Putamen (tissue), 1 donor: ENCODE measurements at regions not wholly inside any gene's neighbourhood (a gene's known extent, or its start where the extent isn't known, plus 50 kb on each side); places are given as distances from the start of the nearest gene placed in this dataset.

Experiments
- DNase-seq: peaks from one replicate; pipeline ENCODE4 v3.0.0-alpha.2; 2016; ENCODE audit warnings: low spot score

GRCh38 chr4:158007566-158007965 is 165.3 kb downstream of the GASK1B start:
- no peak for DNase-seq

GRCh38 chr4:158006990-158007389 is 165.8 kb downstream of the GASK1B start:
- DNase-seq, result peak; percentile 23

DNA sequence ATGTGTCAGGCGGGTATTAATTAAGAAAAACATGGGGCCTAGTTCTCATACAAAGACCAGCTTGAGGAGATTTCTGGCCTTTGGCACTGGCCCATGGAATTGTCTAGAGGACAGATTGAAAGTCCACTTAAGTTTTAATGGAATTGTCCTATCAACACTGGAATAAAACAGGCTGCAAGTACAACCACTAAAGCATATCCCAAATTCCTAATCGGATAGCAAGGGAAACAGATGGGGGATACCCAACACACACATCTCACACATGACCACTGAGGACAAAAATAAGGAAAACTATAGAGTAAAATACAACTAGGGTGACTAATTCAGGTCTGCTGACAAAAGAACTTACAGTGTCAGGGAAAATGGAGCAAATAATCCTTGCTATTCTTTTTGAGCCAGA is 167.8 kb downstream of the GASK1B start:
- DNase-seq, result no peak

DNA sequence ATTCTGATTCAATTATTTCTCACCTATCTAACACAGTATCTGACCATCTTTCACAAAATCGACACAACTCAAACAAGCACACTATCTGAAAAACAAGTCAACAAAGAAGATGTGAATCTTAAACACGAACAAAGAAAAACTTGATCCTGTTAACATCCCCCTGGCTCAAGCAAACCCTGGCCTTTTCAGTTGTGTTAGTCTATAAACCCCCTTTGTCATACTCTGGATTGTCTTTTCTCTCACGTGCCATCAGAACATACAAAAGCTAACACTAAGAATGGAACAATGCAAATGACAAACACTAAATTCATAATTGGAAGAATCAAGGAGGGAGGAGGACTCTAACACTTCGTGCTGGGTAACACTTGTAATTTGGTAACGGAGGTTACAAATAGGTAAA is 168.7 kb downstream of the GASK1B start:
- no peak for DNase-seq

- no peak for DNase-seq
These were observed 169.6 kb downstream of the GASK1B start for GRCh38 chr4:158003212-158003611.

- DNase-seq, result no peak
These were observed 170.7 kb downstream of the GASK1B start for GRCh38 chr4:158002173-158002572.

GRCh38 chr4:158001756-158002155 is 171.1 kb downstream of the GASK1B start:
- no peak for DNase-seq

DNA sequence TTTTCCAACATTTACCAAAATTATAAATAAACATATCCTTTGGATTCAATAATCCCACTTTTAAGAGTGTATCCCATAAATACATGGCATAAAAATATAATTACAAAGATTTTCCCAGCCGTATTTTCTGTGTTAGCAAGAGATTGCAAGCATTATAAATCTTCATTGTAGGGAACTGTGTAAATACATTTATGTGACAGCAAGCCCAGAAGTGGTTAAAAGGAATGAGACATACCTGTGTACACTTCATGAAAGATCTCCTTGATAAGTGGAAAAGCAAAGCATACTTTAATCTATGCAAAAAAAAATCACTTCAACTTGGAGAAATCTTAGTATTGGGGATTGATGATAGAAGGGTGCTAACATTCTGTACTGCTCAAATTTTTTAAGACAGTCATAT is 173.1 kb downstream of the GASK1B start:
- no peak for DNase-seq

DNA sequence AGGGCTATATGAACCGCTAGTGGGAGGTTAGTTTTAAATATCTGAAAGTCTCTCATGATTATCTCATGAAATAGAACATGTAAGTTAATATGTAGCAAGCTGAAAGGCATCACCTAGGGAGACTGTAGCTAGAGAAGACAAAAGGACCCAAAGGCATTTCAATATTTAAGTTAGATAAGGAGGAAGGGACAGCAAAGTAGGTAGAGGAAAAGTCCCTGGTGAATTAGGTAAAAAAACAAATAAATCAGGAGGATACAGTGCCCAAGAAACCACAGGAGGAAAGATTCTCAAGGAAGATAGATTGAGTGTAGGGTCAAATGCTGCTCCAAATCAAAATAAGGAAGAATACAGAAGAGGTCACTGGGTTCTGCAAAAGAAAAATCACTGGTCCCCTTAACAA is 175.5 kb downstream of the GASK1B start:
- no peak for DNase-seq

DNA sequence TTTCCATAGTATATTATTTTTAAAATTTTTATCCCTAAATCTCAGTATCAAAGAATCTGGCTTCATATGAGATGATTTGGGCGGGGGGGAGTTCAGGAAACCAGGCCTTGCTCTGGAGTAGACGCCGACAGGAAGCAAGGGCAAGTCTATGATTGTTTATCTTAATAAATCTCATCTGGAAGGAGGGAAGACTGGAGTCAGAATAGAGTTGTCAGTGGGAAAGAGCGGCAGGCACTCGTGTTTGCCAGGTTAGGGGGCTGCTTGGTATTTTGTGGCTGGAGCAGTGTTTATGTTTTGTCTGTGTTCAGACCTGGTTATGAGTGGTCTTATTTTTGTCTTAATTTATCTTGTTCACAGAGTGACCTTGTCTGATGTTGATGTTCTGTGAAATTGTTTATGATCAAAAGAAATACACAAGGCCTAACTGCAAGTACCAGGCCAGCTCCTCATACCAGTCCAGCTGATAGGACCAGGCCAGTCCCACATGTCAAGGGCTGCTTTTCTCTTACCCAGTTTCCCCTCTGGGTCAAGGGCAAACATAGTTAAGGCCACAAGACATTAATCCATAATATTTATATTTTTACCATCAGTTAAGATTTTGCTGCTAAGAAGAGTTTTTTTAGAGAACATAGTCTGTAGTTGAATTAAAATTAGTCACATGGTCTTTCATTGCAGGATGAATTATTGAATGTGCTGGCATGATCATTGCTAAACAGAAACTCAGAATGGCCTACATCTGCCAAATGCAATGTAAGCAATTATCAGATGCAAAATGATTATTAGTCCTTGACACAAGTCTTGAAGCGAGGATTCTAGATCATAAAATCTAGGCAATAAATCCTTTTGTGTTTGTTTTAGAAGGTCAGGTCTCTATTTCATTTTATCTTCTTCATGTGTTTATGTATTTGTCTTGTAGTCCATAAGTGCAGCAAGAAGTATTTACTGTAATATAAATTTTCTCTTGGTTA is 176.5 kb downstream of the GASK1B start:
- no peak for DNase-seq

DNA sequence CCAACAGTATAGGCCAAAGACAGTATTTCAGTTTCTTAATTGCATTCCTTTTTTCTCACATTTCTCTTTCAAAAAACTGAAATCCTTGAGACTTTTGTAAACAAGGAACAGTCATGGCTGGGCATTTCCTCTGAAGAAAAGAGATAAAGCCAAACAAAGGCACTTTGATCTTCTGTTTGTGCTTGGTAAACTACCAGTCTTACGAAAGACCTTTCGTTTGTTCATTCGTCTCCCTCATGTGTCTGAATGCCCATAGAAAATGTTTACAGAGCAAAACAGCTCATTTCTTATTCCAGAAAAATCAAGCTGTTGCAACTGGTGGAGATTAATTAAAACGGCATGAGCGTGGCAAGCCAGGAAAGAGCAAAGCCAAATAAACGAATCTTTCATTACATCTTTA is 178.0 kb downstream of the GASK1B start:
- no peak for DNase-seq

- no peak for DNase-seq
These were observed 179.6 kb downstream of the GASK1B start for GRCh38 chr4:157992948-157993839.

DNA sequence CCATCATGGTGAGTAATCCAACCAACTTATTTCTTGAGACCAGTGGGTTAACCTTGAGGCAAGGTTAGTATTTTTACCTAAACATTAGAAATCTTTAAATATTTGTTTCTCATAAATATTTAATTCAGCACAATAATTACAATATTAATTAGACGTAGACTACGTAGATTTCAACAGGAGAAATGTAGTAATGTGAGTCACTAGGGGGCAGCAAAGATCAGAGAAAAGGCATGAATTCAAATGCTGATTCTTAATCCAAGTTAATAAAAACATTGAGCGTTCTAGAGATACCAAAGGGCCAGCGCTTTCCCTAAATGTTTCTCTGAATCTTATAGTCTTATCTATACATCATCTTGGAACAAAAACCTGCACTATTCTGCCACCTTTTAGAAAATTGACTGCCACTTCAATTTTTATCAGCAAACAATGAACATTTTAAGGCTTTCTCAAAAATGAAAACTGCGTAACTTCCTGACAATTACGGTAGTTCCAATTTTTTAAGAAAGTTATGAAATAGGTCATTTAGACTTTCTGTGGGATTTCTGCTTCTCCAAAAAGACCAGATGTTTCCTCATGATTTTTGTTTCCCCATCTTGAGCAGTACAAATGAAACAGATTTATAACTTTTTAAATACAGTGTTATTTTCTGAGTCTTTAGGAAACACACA is 180.7 kb downstream of the GASK1B start:
- peak; percentile 80 for DNase-seq

DNA sequence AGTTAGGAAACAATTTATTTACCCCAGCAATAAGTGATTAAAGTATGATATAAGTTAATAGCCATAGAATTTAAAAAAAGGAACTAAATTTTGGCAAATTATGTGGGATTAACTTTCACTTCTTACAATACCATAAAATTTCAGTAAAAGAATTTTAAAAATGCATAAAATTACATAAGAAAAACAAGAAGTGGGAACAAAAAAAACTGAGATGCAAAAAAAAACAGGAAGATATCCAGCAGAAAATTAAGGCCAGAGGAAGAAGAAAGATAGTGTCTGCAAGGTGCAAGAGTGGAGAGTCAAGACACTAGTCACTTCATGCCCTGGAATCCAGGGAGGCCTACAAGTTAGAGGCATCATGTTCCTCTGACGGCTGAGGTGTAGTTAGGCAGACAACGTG is 184.2 kb downstream of the GASK1B start:
- DNase-seq, result no peak

GRCh38 chr4:157984285-157984911 is 188.4 kb downstream of the GASK1B start:
- no peak for DNase-seq

GRCh38 chr4:157983300-157983699 is 189.5 kb downstream of the GASK1B start:
- peak; percentile 21 for DNase-seq

- no peak for DNase-seq
These were observed 192.7 kb downstream of the GASK1B start for GRCh38 chr4:157980158-157980557.

- DNase-seq, result peak; percentile 88
These were observed 194.0 kb downstream of the GASK1B start for GRCh38 chr4:157978680-157979361.

GRCh38 chr4:157977086-157977485 is 195.7 kb downstream of the GASK1B start:
- DNase-seq, result no peak

DNA sequence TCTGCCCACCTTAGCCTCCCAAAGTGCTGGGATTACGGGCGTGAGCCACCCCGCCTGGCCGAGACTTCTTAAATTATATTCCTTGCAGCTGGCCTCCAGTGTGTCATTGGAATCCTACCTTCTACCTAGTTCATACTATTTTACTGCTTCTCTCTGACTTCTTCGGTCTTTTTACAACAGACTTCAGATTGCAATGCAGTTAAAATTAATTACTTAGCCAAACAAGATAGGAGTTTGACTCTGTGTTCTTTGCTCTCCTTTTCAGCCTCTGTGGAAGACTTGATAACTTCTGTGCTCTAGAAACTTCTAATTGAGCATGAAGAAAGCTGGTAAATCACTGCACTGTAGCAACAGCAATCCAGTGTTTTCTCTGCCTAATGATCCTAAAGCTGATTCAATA is 199.5 kb downstream of the GASK1B start:
- no peak for DNase-seq

DNA sequence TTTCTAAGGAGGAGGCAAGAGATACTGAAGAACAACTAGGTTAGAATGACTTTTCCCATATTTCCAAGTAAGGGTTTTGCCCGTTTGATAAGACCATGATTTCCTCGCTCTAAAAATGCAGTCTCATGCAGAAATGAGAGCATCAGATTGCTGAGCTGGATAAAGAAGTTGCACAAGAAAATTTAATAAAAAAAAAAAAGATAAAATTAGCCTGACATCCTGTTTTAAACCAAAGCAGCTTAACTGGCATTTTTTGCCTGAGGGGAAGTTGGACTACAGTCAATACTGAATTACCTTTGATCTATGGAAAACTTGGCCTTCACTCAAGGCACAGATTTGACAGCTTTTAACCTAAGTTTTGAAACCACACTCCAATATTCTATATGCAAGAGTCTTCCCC is 208.4 kb downstream of the GASK1B start:
- no peak for DNase-seq
